HT-29 (cell line): ENCODE measurements at regions not wholly inside any gene's neighbourhood (a gene's known extent, or its start where the extent isn't known, plus 50 kb on each side); places are given as distances from the start of the nearest gene placed in this dataset.

Source experiments
- DNase-seq: peaks from one replicate; pipeline ENCODE4 v3.0.0-alpha.2; 2015; ENCODE audit warnings: low spot score

DNA sequence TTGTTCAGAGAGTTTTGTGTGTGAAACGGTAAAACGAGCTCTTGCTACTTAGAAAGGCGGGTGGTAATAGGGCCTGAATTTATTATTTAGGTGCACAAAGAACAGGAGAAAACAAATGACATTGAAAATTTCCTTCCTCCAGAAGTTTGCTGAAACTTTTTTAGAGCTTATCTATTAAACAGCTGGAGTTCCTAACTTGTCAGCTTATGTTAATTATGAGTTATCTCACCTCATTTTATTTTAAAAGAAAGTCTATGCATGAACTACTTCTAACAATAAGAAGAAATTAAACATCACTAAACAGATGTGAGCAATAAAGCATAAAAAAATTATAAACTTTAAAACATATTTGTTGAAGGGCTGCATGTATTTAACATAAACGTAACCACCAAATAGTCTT is 373.9 kb upstream of the ANO3 start:
- no peak for DNase-seq

DNA sequence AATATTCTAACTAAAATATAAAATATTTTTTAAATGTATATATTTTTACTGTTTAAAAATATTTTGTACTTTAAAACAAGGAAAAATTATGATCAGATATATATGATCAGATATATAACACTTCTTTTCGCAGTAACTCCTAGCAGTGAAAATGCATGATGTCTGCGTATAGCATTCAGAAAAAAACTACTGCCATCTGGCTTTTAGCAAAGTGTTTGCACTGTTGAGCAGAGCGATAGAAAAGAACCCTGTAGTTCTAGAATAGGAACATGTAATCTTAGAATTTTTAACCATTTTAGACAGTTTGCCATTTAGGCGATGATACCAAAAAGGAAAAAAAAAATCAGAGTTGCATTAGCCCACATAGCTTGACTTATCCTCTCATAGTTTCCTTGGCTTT is 370.4 kb upstream of the ANO3 start:
- DNase-seq: no peak

DNA sequence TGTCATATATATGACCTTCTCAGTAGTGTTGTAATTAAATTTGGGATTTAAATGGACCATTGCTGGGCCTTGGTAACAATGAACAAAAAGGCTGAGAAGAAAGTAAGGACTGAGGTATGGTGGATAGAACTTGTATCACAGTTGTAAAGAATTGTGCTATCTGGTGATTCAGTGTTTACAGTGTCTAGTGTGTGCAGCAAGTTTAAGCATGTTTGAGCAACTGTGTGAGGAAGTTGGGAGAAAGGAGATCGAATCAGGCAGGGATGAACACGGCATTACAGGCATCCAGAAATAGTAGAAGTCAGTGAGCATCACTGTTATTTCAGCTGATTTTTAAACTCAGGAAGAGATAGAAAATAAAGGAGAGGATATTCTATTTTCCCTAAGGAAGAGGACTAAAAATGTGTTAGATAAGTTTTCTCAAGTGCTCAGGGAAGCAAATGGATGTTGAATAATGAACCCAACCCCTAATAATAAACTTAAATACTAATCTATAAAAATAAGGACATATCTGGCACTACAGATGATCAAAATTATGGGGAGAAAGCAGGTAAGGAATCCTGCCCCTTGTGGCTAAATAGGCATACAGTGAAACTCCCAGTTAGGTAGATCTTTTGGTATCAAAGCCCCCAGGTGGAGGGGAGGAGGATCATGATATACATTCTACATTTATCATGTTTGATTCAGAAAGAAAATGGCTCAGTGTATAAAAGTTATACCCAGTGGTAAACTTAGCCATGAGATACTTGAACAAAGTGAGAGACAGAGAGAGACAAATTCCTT is 361.0 kb upstream of the ANO3 start:
- DNase-seq: peak; percentile 44

DNA sequence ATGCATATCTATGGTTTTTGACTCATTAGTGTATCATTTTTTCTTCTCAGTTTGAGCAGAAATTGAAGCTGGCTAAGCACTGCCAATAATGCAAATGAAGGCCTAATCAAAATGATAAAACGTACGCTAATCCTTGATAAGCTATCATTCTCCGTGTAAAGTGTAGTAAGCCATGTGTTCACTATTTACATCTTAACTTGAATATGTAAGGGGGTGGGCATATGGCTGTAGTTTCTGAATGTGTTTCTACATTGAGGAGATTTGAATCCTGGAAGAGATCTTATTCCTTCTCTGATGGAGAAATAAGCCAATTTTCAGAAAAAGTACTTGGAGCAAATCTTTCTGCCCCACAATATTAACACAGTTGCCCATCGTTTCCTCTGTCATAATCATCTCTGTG is 351.8 kb upstream of the ANO3 start:
- DNase-seq: no peak

DNA sequence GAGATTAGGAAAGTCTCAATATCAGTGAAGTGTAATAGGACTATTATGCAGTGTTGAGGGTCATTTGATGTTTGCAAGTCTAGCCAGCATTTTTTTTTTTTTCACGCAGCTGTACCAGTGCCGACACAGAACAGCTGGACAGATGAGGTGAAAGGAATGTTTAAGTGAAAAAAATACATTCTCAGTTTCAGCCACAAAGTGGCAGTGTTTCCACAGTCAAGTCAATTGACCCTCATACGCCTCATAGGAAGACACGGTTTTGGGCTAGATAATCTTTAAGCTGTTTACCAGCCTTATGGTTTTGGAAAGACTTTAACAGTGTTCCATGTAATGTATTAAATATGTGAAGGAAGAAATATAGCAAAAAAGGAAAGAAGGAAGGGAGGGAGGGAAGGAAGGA is 349.9 kb upstream of the ANO3 start:
- DNase-seq: peak; percentile 81

DNA sequence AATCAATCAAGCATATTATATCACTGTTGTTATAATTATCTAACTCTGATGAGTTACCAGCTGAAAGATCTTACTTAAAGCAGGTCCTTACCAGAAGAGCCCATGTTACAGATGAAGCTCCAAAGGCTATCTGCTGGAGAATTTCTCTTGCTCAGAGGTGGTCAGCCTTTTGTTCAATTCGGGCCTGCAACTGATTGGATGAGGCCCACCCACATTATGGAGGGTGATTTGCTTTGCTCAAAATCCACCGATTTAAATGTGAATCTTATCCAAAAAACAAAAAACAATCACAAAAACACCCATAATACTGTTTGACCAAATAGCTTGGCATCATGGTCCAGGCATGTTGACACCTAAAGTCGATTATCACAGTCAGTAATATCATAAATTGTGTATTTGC is 348.6 kb upstream of the ANO3 start:
- DNase-seq: no peak

DNA sequence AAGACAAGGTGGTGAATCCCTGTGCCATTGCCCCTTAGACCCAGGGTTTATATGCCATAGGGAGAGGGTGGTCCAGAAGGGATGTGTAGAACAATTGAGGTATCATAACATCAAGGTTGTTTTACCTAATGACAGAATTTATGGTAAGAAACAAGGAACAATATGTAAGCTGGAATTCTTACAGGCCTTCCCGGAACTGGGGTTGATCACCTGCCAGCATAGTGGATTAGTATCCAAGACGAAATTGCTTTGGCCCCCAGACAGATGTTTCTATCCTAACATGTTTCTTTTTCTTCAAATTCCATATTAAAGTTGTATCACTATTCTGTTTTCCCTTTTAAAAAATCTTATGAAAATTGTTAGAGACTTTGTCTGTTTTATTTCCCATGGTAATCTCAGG is 343.8 kb upstream of the ANO3 start:
- DNase-seq: no peak

DNA sequence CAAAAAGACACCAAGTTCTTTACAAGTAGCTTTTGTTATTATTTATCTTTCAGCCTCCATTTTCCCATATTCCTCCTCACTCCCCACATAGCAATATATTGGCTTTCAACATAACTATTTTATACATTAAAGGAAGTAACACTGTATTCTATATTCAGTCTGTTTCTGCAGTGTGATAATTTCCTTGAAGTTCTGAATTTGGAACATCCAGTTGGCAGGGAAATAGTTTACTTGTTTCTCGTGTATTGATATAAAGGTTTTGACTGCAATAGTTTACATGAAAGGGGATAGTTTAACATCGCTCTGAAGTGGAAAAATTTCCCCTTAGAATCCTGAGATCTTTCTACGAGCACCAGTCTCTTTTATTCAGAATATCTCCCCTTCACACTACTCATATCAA is 341.5 kb upstream of the ANO3 start:
- no peak for DNase-seq

DNA sequence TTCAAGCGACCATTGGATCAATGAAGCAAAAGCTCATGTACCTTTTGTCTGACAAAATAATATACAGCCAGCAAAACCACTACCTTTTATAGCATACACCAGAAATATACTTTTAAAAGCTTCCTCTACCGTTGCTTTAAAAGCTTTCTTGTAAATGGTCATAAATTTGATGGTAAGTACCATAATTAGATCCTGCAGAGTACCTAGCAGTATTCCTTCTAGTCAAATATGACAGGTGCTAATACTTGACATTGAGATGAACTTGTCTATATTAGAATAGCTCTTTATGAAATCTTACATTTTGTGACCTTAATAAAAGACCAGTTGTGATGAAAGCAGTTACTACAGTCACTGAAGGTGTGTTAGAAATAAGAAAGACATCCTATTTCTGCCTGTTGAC is 340.5 kb upstream of the ANO3 start:
- no peak for DNase-seq

DNA sequence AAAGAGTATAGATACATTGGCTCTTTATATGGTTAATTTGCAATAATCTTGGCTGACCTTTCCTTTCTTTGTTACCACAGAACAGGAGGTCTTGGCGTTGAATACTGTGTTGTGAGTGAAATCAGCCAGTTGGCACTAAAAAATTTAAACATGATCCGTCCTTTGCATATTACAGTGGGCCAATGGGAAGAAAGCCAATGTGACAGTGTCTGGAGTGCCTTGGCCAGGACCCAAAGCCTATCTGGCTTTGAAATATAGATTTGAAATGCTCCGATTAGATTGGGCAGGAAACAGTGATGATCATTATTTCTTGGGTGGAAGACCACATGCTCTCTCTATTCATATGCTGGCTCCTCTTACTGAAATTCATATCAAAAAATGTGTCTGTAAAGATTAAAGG is 339.6 kb upstream of the ANO3 start:
- no peak for DNase-seq

DNA sequence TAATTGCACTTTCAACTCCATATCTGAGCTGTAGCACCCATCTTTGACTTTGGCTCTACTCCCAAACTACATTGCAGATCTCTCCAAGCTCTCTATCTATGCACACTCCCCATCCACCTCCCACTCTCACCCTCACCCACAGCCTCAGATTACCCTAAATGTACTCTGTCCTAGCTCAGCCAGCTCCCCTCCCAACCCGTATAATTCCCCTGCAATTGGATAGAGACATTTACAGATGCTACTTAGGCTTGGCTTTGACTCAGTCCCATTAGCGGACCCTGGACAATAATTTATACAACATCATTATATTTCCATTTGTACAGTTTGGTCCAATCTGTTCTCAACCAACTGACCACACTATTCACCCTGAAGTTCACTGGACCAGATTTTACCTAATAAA is 338.9 kb upstream of the ANO3 start:
- no peak for DNase-seq

DNA sequence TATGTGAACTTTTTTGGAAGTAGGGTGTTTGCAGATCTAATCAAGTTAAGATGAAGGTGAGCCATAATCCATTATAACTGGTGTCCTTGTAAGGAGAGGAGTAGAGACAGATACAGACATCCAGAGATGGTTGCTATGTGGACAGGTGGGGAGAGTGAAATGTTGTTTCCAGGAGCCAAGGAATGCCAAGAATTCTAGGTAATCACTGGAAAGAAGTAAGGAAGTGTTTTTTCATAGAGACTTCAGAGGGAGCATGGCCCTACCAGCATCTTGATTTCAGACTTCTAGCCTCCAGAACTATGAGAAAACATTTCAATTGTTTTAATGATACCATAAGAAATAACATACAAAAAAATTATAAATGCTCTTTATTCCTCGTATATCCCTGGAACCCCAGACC is 320.5 kb upstream of the ANO3 start:
- DNase-seq: no peak

DNA sequence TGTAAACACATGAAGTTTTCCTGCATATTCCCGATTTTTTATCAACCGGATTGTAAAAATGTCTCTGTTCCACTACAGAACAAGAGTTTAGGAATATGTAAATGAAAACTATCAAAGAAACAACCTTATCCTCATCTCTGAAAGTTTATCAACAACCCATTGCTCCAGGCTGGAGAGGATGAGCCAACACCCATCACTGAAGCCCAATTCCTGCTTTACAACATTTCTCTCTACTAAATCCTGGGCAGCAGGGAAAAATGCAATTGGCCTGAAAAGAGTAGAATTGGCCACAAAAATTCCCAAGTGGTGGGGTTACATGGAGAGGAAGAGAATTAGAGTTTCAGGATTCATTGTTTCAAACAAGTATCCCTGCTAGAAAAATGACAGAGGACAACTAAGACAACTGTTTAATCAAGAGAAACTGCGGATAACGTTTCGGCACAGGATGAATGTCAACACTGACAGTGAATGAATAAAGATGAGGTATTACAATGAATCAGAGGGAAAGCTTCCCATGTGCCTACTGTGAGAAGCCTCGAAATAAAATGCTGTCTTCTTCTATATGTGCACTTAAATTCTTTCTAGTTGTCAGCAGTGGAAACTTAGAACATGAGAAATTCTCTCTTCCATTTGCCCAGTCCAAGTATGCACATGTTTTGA is 317.3 kb upstream of the ANO3 start:
- no peak for DNase-seq

DNA sequence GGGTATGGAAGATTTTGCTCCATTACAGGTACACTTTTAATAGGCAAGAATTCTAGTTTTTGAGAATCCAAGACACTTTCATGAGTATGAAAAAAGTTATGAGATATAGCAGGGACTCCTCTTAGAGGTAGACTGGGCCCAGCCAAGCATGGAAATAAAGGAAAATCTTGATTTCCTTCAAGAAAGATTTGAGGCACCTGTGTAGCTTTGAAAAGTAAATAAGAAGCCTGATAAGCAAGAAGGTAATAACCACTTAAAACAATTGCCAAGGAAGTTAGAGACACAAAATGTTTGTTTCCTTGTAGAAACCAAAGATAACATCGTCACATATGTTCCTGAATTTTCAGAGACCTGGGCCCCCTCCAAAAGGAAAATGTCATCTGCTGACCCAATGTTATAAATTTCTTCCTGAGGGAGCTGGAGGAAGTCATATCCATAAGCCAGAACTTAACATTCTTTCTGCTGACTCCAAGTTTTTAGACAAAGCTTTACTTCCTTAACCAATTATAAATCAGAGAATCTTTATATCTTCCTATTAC is 314.5 kb upstream of the ANO3 start:
- DNase-seq: peak; percentile 19

DNA sequence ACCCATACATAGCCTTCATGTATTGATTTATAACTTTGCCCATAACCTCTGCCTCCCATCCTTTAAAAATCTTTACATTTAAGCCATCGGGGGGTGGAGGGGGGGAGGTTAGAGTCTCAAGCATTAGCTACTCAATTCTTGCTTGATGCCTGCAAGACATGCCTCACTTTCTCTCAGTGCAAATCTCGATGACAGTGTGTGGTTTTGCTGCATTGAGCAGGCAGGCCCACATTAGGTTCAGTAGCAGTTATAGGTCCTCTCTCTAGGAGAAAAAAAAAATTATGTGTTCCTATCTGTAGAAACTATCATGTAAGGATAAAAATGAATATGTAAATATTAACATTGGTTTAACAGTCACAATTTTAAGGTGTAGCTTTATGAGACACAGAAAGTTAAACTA is 314.0 kb upstream of the ANO3 start:
- DNase-seq: no peak

DNA sequence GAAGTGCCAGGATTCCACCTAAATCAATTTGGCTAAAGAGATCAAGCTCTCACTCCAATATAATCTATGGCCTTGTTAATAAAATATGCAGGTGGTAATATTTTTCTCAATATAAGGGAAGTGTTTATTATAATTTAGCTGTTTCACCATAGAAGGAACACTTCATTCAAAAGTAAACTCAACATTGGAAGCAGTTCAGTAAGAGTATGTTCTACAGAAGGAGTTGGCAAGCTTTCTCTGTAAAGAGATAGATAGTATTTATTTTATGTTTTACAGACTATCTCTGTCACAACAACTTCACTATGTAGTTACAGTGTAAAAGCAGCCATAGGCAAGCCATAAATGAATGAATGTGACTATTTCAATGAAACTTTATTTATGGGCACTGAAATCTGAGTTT is 313.6 kb upstream of the ANO3 start:
- DNase-seq: no peak

DNA sequence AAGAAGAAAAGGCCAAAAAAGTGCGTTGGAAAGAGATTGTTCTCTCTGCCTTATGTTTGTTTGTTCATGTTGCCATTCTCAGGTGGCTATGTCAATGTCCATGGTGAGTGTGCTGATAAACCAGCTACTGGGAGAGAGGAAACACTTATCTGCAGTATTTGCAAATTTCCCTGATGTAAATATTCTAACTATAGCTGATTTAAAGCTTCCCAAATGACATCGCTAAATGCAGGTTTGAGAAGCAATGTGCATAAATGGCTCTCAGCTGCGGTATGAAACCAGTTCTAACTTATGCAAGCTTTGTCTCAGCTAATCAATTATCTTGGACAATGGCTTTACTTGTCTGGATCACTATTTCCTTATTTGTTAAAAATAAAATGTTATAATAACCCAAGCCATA is 312.5 kb upstream of the ANO3 start:
- no peak for DNase-seq

DNA sequence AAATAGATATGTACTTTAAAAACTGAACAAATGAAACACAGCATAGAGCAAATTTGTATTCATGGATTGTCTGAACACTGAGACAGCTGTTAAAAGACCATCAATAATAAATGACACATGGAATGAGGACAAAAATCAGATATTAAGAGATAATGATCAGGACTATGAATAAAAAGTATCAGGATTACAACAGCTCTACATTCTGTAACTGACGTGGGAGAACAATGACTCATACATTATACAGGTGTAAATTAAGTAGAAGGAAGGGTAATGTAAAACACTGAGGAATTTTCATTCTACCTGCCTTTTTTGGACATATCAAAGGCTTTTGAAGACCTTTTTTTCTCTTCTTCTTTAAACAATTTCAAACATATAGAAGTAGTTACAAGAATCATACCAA is 310.9 kb upstream of the ANO3 start:
- DNase-seq: peak; percentile 42

DNA sequence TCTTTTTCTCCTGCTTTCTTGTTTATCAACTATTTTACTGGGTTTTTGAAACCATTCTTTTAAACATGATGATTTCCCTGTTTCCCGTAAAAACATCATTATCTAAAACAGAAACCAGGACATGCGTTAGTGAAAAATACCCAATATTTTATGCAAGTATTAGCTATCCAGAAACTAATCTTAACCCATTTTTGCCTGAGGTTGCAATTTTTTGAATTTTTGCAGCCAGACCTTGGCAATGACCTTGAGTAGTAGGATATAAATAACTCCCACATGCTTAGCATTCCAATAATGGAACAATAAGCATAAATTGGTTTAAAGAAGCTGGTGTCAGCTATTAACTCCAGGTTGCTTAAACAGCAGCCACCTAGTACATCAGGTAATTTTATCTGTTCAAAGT is 308.9 kb upstream of the ANO3 start:
- no peak for DNase-seq

DNA sequence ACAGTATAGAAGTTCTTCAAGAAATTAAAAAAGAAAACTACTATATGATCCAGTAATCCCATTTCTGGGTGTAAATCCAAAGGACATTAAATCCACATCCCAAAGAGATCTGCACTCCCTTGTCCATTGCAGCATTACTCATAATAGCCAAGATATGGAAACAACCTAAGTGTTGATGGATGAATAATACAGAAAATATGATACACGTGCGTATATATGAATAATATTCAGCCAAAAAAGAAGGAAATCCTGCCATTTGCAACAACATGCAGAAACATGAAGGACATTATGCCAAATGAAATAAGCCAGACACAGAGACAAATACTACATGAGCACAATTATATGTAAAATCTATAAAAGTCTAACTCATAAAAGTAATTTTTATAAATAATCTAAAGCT is 306.3 kb upstream of the ANO3 start:
- no peak for DNase-seq

DNA sequence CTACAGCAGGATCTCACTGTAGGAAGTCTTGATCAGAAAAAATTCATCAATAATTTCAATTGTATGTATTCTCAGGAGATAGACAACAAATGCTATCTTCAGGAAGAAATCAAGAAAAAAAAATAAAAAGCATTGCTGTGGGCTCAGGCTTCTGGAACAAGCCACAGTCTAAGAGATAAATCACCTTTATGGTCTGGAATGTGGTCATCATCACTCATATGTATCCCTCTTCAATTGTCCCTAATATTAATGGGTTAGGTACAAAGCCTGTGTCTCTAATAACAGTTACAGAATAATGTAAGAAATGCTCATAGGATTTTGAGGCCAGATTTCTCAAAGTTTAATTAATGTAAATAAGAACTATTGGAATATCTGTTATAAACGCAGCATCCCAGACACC is 305.9 kb upstream of the ANO3 start:
- DNase-seq: no peak

DNA sequence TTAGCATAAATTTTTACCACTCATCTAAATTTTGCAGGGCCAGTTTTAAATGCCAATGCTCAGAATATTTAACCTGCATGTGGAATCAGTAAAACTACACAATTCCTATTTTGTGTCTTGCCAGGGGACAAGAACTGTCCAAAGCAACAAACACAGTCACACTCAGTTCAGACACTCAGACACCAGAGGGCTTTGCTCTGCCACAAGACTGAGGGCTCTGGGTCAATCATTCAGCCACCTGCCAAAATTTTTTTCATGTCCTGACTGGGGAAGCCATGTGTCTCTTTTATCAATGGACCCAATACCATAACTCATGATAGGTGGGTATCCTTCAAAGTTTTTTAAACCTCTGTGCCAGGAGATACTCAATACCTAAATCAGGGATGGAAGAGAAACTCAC is 304.0 kb upstream of the ANO3 start:
- no peak for DNase-seq

DNA sequence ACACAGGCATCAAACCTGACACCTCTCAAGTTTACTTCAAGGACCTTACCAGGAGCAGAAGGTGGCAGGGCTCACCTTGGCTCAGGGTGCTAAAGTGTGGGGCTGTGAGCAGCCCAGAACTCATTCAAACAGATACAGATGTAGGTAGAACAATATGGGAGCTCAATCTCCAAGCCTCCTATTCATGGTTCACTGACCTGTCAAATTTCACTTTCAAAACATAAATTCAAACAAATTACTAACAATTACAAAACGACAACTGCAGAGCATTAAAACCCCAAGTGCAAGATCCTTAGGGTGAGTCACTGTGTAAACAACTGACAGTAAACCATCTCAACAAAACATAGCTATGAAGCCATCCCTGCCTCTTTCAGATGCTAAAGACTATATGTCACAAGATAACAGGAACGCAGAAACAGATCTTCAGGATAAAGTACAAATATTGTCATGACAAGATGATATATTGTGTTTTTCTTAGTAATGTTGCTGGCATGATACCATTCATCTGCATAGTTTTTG is 303.5 kb upstream of the ANO3 start:
- DNase-seq: peak; percentile 27
